PC-3 (cell line): ENCODE measurements at regions not wholly inside any gene's neighbourhood (a gene's known extent, or its start where the extent isn't known, plus 50 kb on each side); places are given as distances from the start of the nearest gene placed in this dataset.

ENCODE experiments used
- ATAC-seq: fragments of 200-7000 bp; cut with Tn5 transposase; 2 replicates; pipeline ENCODE4 v1.9.1; 2020; ENCODE audit warnings: mild to moderate bottlenecking, moderate library complexity
- BruUV-seq: library from RNA; stranded (reverse); fragments of 400-500 nt; replicated peaks from 2 replicates; lab custom pipeline; 2021; lab: Mats Ljungman, UMichigan
- CTCF ChIA-PET: fragments of 300-600 bp; sonication (Branson Sonifier 250); formaldehyde crosslinking; loops from one replicate; lab custom pipeline; 2022; ENCODE audit warnings: antibody characterized with exemption; lab: Charles Lee
- POLR2A ChIA-PET: fragments of 300-600 bp; sonication (Branson Sonifier 250); formaldehyde crosslinking; loops from one replicate; lab custom pipeline; 2022; ENCODE audit warnings: antibody characterized with exemption; ENCODE audit not compliant: unreplicated experiment; lab: Charles Lee
- DNase-seq: peaks from one replicate; pipeline ENCODE4 v3.0.0-alpha.2; 2015
- H2AFZ ChIP-seq: fragments of 300-600 bp; sonication (generic); 2 replicates; pipeline ENCODE4 v1.6.0; 2016; ENCODE audit warnings: antibody characterized with exemption, low read length
- H3F3A ChIP-seq: fragments of 300-600 bp; sonication (generic); one replicate; pipeline ENCODE4 v1.6.0; 2017; ENCODE audit warnings: antibody characterized with exemption, low read length, control low read depth, mild to moderate bottlenecking; ENCODE audit not compliant: unreplicated experiment
- H3K27ac ChIP-seq: fragments of 300-600 bp; sonication (generic); 2 replicates; pipeline ENCODE4 v1.5.1; 2016; ENCODE audit warnings: mild to moderate bottlenecking, low read length
- H3K27me3 ChIP-seq: fragments of 300-600 bp; sonication (generic); 2 replicates; pipeline ENCODE4 v1.6.1; 2016; ENCODE audit warnings: low read length, mixed read lengths
- H3K36me3 ChIP-seq: fragments of 300-600 bp; sonication (generic); 2 replicates; pipeline ENCODE4 v1.6.1; 2016; ENCODE audit warnings: low read depth, mixed run types, low read length, mixed read lengths
- H3K4me1 ChIP-seq: fragments of 300-600 bp; sonication (generic); 2 replicates; pipeline ENCODE4 v1.5.1; 2016; ENCODE audit warnings: low read length; ENCODE audit not compliant: insufficient read depth
- H3K4me2 ChIP-seq: fragments of 300-600 bp; sonication (generic); 2 replicates; pipeline ENCODE4 v1.6.0; 2016; ENCODE audit warnings: low read length
- H3K4me3 ChIP-seq: fragments of 300-600 bp; sonication (generic); 2 replicates; pipeline ENCODE4 v1.5.1; 2016; ENCODE audit warnings: mild to moderate bottlenecking, low read length, mixed read lengths
- H3K79me2 ChIP-seq: fragments of 300-600 bp; sonication (generic); 2 replicates; pipeline ENCODE4 v1.6.1; 2017; ENCODE audit warnings: low read length, mixed read lengths
- H3K9ac ChIP-seq: fragments of 300-600 bp; sonication (generic); 2 replicates; pipeline ENCODE4 v1.6.0; 2016; ENCODE audit warnings: mild to moderate bottlenecking, low read length
- H3K9me2 ChIP-seq: fragments of 300-600 bp; sonication (generic); replicated peaks from 2 replicates; pipeline ENCODE4 v1.6.1; 2016; ENCODE audit warnings: mixed run types, low read length, mixed read lengths
- H3K9me3 ChIP-seq: fragments of 300-600 bp; sonication (generic); 2 replicates; pipeline ENCODE4 v1.6.1; 2016; ENCODE audit warnings: low read length, mixed read lengths
- H4K20me1 ChIP-seq: fragments of 300-600 bp; sonication (generic); 2 replicates; pipeline ENCODE4 v1.6.1; 2016; ENCODE audit warnings: low read length, mixed read lengths
- CTCF ChIP-seq: fragments of 300-600 bp; sonication (generic); conservative IDR thresholded peaks from 2 replicates; pipeline ENCODE4 v1.5.1; 2017; ENCODE audit warnings: antibody characterized with exemption, low read depth, mild to moderate bottlenecking, low read length
- EZH2 ChIP-seq: fragments of 300-600 bp; sonication (generic); IDR thresholded peaks from one replicate; pipeline ENCODE4 v1.6.1; 2017; ENCODE audit warnings: antibody characterized with exemption, mild to moderate bottlenecking, low read length; ENCODE audit not compliant: unreplicated experiment
- EZH2phosphoT487 ChIP-seq: fragments of 300-600 bp; sonication (generic); IDR thresholded peaks from 2 replicates; pipeline ENCODE4 v1.6.1; 2018; ENCODE audit warnings: mild to moderate bottlenecking, antibody characterized with exemption, low read length, borderline replicate concordance
- intact Hi-C: fragments of 100-400 bp; cut with micrococcal nuclease; formaldehyde crosslinking; loops from 2 replicates; pipeline ENCODE4 v1.9.0; 2023

GRCh38 chr20:11675920-11676629 is 241.6 kb upstream of the BTBD3 start:
- ChIA-PET CTCF (no interaction called here), POLR2A (no interaction called here)
- intact Hi-C loops = no loop called here
- no TSS peak for BruUV-seq
- H3K4me2 ChIP-seq = peak overlapping the region; percentile 69
- H3K9me3 ChIP-seq = no peaks in the 10 kb centered on the region
- peak overlapping the region; percentile 66 for H2AFZ ChIP-seq
- no peaks in the 10 kb centered on the region for H3K4me1 ChIP-seq
- no peaks in the 10 kb centered on the region for H3K79me2 ChIP-seq
- H3K27ac ChIP-seq = no peak overlapping the region
- ATAC-seq (no peak), DNase-seq (no peak)
- no peaks in the 10 kb centered on the region for H3K9me2 ChIP-seq
- peaks cover 18% of the 10 kb centered on the region; the same call in 1 of the 2 replicates for H3K27me3 ChIP-seq
- peak overlapping the region; percentile 52 for H3K4me3 ChIP-seq
- no peaks in the 10 kb centered on the region for H3K36me3 ChIP-seq
- H4K20me1 ChIP-seq = no peaks in the 10 kb centered on the region
- TF ChIP-seq EZH2phosphoT487 (no peak), CTCF (no peak), EZH2 (no peak)
- H3K9ac ChIP-seq = no peak overlapping the region
- H3F3A ChIP-seq = no peaks in the 10 kb centered on the region

- no peak overlapping the region for H3K27ac ChIP-seq
- no TSS peak for BruUV-seq
- TF ChIP-seq CTCF (peak; percentile 96), EZH2 (no peak)
These were observed 240.9 kb upstream of the BTBD3 start for GRCh38 chr20:11676630-11677287.

More at GRCh38 chr20:11676630-11677287, 240.9 kb upstream of the BTBD3 start:
- no peaks in the 10 kb centered on the region for H3K4me1 ChIP-seq
- intact Hi-C loops = no loop called here
- ChIA-PET CTCF (interaction anchor here (0.6 kb wide), 1 partner anchor 677 kb away, joined by 12 read pairs; no protein-coding TSS in a partner anchor), POLR2A (interaction anchor here (0.6 kb wide), 1 partner anchor 512 kb away, joined by 3 read pairs; no protein-coding TSS in a partner anchor)
- H3K4me3 ChIP-seq = peak overlapping the region; percentile 52
- DNase-seq = peak; percentile 64
- H3K36me3 ChIP-seq = no peaks in the 10 kb centered on the region
- H3K9me2 ChIP-seq = no peaks in the 10 kb centered on the region
- no peaks in the 10 kb centered on the region for H3K79me2 ChIP-seq
- peak overlapping the region; percentile 69 for H3K4me2 ChIP-seq
- no peaks in the 10 kb centered on the region for H4K20me1 ChIP-seq
- peak; percentile 71 for ATAC-seq
- H2AFZ ChIP-seq = peak overlapping the region; percentile 66
- H3F3A ChIP-seq = no peaks in the 10 kb centered on the region
- no peak overlapping the region for H3K9ac ChIP-seq
- no peaks in the 10 kb centered on the region for H3K9me3 ChIP-seq
- peaks cover 18% of the 10 kb centered on the region; the same call in 1 of the 2 replicates for H3K27me3 ChIP-seq
